Caco-2 (cell line): ENCODE measurements at regions not wholly inside any gene's neighbourhood (a gene's known extent, or its start where the extent isn't known, plus 50 kb on each side); places are given as distances from the start of the nearest gene placed in this dataset.

Experiments
- BruUV-seq: library from RNA; stranded (reverse); fragments of 400-500 nt; replicated peaks from 2 replicates; lab custom pipeline; 2021; lab: Mats Ljungman, UMichigan
- CTCF ChIA-PET: fragments of 300-600 bp; sonication (Branson Sonifier 250); formaldehyde crosslinking; loops from one replicate; lab custom pipeline; 2022; ENCODE audit warnings: antibody characterized with exemption; lab: Charles Lee
- POLR2A ChIA-PET: fragments of 300-600 bp; sonication (Branson Sonifier 250); formaldehyde crosslinking; loops from one replicate; lab custom pipeline; 2022; ENCODE audit warnings: antibody characterized with exemption; lab: Charles Lee
- DNase-seq, 2 experiments: peaks; one replicate each; pipeline versions ENCODE4 v3.0.0 to v3.0.0-alpha.2; 2020 to 2022
- H3K27me3 ChIP-seq: replicated peaks from 2 replicates; pipeline ENCODE4 v1.6.0; 2011; ENCODE audit warnings: low read length; ENCODE audit not compliant: control insufficient read depth, insufficient read depth
- H3K36me3 ChIP-seq: 2 replicates; pipeline ENCODE4 v1.5.1; 2011; ENCODE audit warnings: low read length; ENCODE audit not compliant: control insufficient read depth, insufficient read depth
- H3K4me1 ChIP-seq: fragments of 250-450 bp; sonication (Bioruptor Pico); 2 replicates; pipeline ENCODE4 v1.5.1; 2020; ENCODE audit warnings: mild to moderate bottlenecking
- H3K4me3 ChIP-seq: 2 replicates; pipeline ENCODE4 v1.5.1; 2011; ENCODE audit warnings: low read depth, mild to moderate bottlenecking, control low read depth, low read length
- H3K9me3 ChIP-seq: fragments of 250-450 bp; sonication (Bioruptor Pico); 2 replicates; pipeline ENCODE4 v1.5.1; 2020; ENCODE audit warnings: mild to moderate bottlenecking, moderate library complexity
- H3K27ac Mint-ChIP-seq: one replicate; pipeline ENCODE4 v1.8.0; 2022; ENCODE audit warnings: mixed read lengths; ENCODE audit not compliant: unreplicated experiment
- H3K27me3 Mint-ChIP-seq: one replicate; pipeline ENCODE4 v1.8.0; 2022; ENCODE audit warnings: mixed read lengths; ENCODE audit not compliant: insufficient read depth, unreplicated experiment
- H3K36me3 Mint-ChIP-seq: one replicate; pipeline ENCODE4 v1.8.0; 2022; ENCODE audit warnings: mild to moderate bottlenecking, mixed read lengths; ENCODE audit not compliant: insufficient read depth, unreplicated experiment
- H3K4me1 Mint-ChIP-seq: one replicate; pipeline ENCODE4 v1.8.0; 2022; ENCODE audit warnings: low read depth, mixed read lengths; ENCODE audit not compliant: unreplicated experiment
- H3K4me3 Mint-ChIP-seq: one replicate; pipeline ENCODE4 v1.8.0; 2022; ENCODE audit warnings: mild to moderate bottlenecking, moderate library complexity, mixed read lengths; ENCODE audit not compliant: unreplicated experiment
- H3K9me3 Mint-ChIP-seq: one replicate; pipeline ENCODE4 v1.8.0; 2022; ENCODE audit warnings: mixed read lengths; ENCODE audit not compliant: unreplicated experiment
- intact Hi-C: fragments of 100-400 bp; cut with micrococcal nuclease; formaldehyde crosslinking; loops from one replicate; pipeline ENCODE4 v1.10.0; 2022; ENCODE audit not compliant: unreplicated experiment
- TF ChIP-seq, protein P1 (sequence below), 2 experiments: fragments of 200-600 bp in 1 of 2; IDR thresholded peaks; 1 replicate in 1 of 2; 2 replicates in 1 of 2; pipeline versions ENCODE4 v1.5.1 to v1.8.0; 2011 to 2022; ENCODE audit warnings: antibody characterized with exemption in 1 of 2, control low read depth in 1 of 2, inconsistent platforms in 1 of 2, low read depth in 1 of 2, low read length in 1 of 2, mild to moderate bottlenecking in 1 of 2, moderate library complexity in 1 of 2; ENCODE audit not compliant: insufficient read depth in 1 of 2, severe bottlenecking in 1 of 2, unreplicated experiment in 1 of 2

DNA sequence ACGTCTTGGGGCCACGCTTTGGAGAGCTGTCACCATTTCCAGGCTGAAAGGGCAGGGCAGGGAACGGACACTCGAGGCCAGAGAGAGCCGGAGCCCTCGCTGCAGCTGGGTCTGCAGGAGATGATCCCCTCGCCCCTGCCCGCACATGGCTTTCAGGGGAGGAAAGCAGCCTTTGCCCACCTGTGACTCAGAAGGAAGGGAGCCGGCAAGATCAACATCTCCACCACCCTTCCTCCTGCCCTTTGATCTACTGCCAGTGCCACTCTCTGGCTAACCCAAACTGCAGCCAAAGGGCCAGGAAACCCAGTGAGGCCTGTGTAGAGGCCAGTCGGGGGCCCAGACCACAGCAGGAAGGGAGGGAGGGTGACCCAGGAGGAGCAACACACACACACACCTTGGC, 137.1 kb upstream of the ERCC6L2 start:
- Mint-ChIP-seq H3K4me1 (peaks cover 6% of the 10 kb centered on the region), H3K36me3 (no peaks in the 10 kb centered on the region), H3K27ac (no peak overlapping the region), H3K9me3 (no peaks in the 10 kb centered on the region), H3K27me3 (no peaks in the 10 kb centered on the region), H3K4me3 (no peak overlapping the region)
- ChIA-PET CTCF (no interaction called here), POLR2A (no interaction called here)
- Histone ChIP-seq H3K4me3 (no peak overlapping the region), H3K4me1 (0 out of 2 replicates have a peak, but pooled peaks cover under 1% of the 10 kb centered on the region), H3K9me3 (no peaks in the 10 kb centered on the region), H3K36me3 (no peaks in the 10 kb centered on the region), H3K27me3 (no peaks in the 10 kb centered on the region)
- intact Hi-C loops, result loop anchor here (10.0 kb wide), 1 partner anchor 136 kb away; the partner anchor contains the start of gene ERCC6L2
- TF ChIP-seq, protein P1, sequence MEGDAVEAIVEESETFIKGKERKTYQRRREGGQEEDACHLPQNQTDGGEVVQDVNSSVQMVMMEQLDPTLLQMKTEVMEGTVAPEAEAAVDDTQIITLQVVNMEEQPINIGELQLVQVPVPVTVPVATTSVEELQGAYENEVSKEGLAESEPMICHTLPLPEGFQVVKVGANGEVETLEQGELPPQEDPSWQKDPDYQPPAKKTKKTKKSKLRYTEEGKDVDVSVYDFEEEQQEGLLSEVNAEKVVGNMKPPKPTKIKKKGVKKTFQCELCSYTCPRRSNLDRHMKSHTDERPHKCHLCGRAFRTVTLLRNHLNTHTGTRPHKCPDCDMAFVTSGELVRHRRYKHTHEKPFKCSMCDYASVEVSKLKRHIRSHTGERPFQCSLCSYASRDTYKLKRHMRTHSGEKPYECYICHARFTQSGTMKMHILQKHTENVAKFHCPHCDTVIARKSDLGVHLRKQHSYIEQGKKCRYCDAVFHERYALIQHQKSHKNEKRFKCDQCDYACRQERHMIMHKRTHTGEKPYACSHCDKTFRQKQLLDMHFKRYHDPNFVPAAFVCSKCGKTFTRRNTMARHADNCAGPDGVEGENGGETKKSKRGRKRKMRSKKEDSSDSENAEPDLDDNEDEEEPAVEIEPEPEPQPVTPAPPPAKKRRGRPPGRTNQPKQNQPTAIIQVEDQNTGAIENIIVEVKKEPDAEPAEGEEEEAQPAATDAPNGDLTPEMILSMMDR (IDR thresholded peaks at IDR 0.05; ENCODE audit: insufficient read depth in 1 of 2, low read depth in 1 of 2, low read length in 1 of 2, severe bottlenecking in 1 of 2, unreplicated experiment in 1 of 2), result no peak
- no TSS peak for BruUV-seq
- DNase-seq, result no peak

DNA sequence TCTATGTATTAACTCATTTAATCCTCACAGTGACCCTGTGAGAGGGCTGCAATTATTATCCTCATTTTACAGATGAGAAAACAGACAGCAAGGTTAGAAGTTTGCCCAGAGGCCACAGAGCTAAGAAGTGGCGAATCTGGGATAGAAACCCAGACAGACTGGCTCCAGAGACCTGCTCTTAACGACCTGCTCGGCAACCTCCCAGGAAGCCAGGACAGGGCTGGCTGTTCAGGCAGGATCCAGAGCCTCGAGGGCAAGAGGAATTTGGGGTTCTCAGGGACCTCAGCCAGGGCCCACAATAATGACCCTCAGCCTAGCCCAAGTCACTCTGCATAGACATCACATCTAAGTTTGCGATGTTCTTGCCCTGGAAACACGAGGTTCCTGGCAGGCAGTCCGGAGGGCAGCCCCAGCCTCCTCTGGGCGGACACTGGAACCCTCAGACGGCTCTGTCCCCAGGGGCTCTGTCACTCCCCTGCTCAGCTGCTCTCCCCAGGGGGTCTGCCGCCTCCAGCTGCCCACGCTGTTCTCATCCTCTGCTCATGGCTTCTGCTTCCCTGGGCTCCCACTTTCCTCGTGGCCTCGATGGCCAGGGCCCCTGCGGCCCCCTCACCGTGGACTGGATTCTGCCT, 138.5 kb upstream of the ERCC6L2 start:
- Mint-ChIP-seq H3K27ac (no peak overlapping the region), H3K4me1 (peaks cover 6% of the 10 kb centered on the region), H3K36me3 (no peaks in the 10 kb centered on the region), H3K9me3 (no peaks in the 10 kb centered on the region), H3K27me3 (no peaks in the 10 kb centered on the region), H3K4me3 (no peak overlapping the region)
- Histone ChIP-seq H3K4me1 (peaks cover 11% of the 10 kb centered on the region; the same call in 1 of the 2 replicates), H3K9me3 (no peaks in the 10 kb centered on the region), H3K36me3 (no peaks in the 10 kb centered on the region), H3K4me3 (no peak overlapping the region), H3K27me3 (no peaks in the 10 kb centered on the region)
- CTCF ChIA-PET, result interaction anchor here (0.5 to 1.3 kb wide), 5 partner anchors 18 to 290 kb away, joined by 3 to 4 read pairs (median 3); partner anchors contain the start of gene ERCC6L2
- POLR2A ChIA-PET, result no interaction called here
- BruUV-seq, result no TSS peak
- intact Hi-C loops, result loop anchor here (10.0 kb wide), 1 partner anchor 138 kb away; the partner anchor contains the start of gene ERCC6L2
- TF ChIP-seq, protein P1 (IDR thresholded peaks at IDR 0.05; ENCODE audit: insufficient read depth in 1 of 2, low read depth in 1 of 2, low read length in 1 of 2, severe bottlenecking in 1 of 2, unreplicated experiment in 1 of 2), result no peak
- no peak for DNase-seq

DNA sequence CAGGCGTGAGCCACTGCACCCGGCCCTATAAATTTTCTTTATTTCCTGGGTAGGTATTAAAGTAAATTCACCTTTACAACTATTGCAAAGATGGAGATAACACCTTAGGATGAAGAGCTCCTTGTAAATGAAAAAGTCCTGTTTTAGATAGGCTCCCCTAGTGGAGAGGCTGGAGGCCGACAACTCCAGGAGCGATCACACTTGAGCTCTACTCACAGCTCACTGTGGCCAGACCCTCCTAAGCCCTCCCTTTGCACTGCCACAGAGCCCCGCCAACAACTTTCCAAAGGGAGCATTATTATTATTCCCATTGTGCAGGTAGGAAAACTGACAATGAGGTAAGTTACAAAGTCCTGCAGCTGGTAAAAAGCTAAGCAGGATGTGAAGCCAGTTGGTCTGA, 139.1 kb upstream of the ERCC6L2 start:
- TF ChIP-seq, protein P1 (IDR thresholded peaks at IDR 0.05; ENCODE audit: insufficient read depth in 1 of 2, low read depth in 1 of 2, low read length in 1 of 2, severe bottlenecking in 1 of 2, unreplicated experiment in 1 of 2), result peak; percentile 51 to 54
- no peaks in the 10 kb centered on the region for H3K9me3 ChIP-seq
- H3K4me3 ChIP-seq, result no peak overlapping the region
- intact Hi-C loops, result loop anchor here (10.0 kb wide), 1 partner anchor 138 kb away; the partner anchor contains the start of gene ERCC6L2
- H3K36me3 Mint-ChIP-seq, result no peaks in the 10 kb centered on the region
- no peaks in the 10 kb centered on the region for H3K36me3 ChIP-seq
- POLR2A ChIA-PET, result interaction anchor here (0.7 kb wide), 1 partner anchor 49 kb away, joined by 3 read pairs; no protein-coding TSS in a partner anchor
- H3K4me3 Mint-ChIP-seq, result no peak overlapping the region
- CTCF ChIA-PET, result interaction anchor here (0.5 to 1.3 kb wide), 6 partner anchors 9 to 289 kb away, joined by 3 to 8 read pairs (median 4); partner anchors contain the start of gene ERCC6L2
- H3K9me3 Mint-ChIP-seq, result no peaks in the 10 kb centered on the region
- BruUV-seq, result no TSS peak
- no peaks in the 10 kb centered on the region for H3K27me3 ChIP-seq
- no peak overlapping the region for H3K27ac Mint-ChIP-seq
- H3K27me3 Mint-ChIP-seq, result no peaks in the 10 kb centered on the region
- peaks cover 11% of the 10 kb centered on the region; the same call in 1 of the 2 replicates for H3K4me1 ChIP-seq
- H3K4me1 Mint-ChIP-seq, result peaks cover 6% of the 10 kb centered on the region
- peak in 1 of 2 experiments; percentile 15 for DNase-seq
